ENCODE measurements at regions not wholly inside any gene's neighbourhood (a gene's known extent, or its start where the extent isn't known, plus 50 kb on each side); places are given as distances from the start of the nearest gene placed in this dataset.
"Not testable (repeated sequence)": the region's sequence is repeated elsewhere in the genome, so short reads cannot be mapped to it uniquely, and the experiment has no call there.

GRCh38 chr20:53833333-53834061 is 236.9 kb downstream of the BCAS1 start:
- DNase-seq: no peak

- DNase-seq: no peak
Measured at GRCh38 chr20:53832499-53832898, 237.9 kb downstream of the BCAS1 start.

DNA sequence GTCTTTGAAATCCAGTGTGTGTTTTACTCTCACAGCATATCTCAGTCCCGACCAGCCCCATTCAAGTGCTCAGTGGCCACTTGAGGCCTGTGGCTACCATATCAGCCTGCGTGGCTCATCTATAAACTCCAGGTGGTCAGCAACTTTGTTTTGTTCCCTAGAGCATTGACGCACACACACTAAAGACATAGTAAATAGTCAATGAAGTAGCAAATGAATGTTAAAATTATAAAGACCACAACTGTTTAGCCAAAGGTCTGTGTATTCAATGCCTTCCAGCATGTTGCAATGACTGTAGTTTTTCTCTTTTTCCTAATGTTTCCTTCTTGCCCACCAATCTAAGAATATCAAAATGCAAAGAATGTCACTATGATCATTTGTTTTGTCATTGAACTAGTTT is 238.2 kb upstream of the ZNF217 start:
- DNase-seq: no peak

GRCh38 chr20:53831228-53831627 is 237.6 kb upstream of the ZNF217 start:
- no peak for DNase-seq

GRCh38 chr20:53829724-53830521 is 236.3 kb upstream of the ZNF217 start:
- DNase-seq: no peak

DNA sequence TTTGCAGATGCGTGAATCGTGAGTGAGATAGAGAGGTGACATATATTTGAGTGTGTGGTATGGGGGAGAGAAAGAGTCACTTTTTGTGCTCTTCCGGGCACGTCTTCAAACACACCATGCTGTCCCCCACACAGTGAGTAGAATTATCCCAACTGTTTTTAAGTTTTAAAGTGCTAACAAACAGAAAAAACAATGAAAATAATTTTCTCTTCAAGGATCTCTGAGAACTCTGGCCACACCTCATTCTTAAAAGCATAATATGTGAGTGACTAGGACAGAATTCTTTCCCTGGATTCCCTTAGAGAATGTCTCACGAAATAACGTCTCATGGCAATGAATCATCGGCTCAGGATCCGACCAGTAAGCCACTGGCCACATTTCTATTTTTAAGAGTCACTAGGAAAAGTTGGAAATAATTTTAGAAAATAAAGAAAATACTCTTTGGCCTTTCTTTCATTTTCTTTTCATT is 235.7 kb upstream of the ZNF217 start:
- no peak for DNase-seq

DNA sequence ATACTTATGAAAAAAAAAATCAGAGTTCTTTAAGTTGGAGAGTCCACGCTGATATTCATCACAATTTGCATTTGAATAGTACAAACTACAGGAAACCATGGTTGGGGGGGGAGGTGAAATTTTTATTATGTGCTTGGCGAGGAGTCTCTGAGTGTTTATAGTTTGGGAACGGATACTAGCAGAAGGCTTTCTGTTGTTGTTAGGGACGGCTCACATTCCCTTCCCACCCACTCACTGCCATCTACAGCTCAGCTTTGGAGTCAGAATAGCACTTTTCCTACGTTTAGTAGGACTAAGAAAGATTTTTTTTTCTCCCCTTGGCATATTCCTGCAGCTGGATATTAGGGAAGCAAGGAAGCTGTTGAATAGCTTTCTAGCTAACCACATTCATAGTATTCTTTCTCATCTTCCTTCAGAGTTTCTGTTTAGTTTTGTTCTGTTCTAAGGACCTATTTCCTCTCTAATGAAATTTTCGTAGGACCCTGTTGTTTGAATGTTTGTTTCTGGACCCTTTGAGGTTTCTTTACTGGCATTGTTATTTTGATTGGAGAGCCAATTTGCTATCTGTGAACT is 235.1 kb upstream of the ZNF217 start:
- no peak for DNase-seq

DNA sequence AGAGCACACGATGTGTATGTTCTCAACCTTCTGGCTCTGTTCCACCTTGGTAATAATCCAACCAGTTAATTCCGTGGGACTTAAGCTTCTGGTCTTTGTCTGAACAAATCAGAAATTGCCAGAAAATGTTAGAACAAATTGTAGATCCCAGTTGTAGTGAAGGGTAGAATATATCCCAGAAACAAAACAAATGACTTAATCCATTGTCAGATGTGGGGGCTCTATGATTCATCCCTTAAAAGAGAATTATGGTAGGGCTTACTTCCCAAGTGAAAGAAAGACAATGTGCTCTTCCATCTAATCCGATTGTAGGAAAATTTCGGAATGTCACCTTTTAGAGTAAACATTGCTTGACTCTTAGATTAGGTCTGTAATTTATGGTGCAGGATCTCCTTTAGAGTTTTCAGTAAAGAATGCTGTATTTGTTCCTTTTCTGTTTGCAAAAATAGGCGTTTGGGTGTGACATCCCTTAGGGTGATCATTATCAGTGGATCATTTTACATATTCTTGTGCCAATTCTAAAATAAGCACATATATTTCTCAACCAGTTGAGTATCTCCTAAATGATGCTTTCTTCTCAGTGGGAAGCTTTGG is 234.5 kb upstream of the ZNF217 start:
- no peak for DNase-seq

GRCh38 chr20:53827292-53828087 is 233.9 kb upstream of the ZNF217 start:
- no peak for DNase-seq

DNA sequence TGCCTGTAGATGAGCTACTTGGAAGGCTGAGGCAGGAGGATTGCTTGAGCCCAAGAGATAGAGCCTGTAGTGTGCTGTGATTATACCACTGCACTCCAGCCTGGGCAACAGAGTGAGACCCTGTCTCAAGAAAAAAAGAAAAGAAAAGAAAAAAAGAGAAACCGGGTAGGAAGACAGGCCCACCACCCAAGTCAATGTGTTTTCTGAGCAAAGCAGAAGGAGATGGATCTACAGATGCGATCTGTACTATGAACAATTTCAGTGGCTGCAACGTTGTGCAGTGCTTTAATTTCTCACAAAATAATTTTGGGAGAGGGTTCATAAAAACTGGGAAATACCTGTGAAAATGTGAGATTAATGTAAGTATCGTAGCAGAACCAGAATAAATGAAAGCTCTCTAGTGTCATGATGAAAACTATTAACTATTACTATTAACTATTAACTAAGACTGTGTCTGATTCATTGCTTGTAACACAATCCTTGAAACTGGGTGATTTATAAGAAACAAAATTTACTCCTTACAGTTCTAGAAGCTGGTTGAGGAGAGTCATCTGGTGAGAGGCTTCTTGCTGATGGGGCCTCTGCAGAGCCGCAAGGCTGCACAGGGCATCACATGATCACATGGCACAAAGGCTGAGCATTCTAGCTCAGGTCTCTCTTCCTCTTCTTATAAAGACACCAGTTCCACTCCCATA is 233.1 kb upstream of the ZNF217 start:
- no peak for DNase-seq

GRCh38 chr20:53826090-53826489 is 232.5 kb upstream of the ZNF217 start:
- DNase-seq: no peak

- DNase-seq: no peak
Measured at GRCh38 chr20:53825282-53825681, 231.6 kb upstream of the ZNF217 start.

DNA sequence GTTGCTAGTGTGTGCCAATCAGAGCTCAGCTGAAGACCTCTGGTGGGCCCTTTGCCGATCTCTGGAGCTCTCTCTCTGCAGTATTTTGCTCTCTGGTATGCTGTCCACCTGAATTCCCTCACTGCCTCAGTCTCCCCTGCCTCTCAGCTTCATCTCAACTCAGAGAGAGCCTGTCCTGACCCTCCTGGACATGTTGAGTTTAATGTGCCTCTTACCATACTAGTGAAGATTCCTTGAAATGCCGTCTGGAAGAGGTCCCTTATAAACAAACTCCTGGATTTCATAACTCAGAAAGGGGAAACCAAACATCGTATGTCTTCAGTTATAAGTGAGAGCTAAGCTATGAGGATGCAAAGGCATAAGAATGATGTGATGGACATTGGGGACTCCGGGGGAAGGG is 231.1 kb upstream of the ZNF217 start:
- no peak for DNase-seq

DNA sequence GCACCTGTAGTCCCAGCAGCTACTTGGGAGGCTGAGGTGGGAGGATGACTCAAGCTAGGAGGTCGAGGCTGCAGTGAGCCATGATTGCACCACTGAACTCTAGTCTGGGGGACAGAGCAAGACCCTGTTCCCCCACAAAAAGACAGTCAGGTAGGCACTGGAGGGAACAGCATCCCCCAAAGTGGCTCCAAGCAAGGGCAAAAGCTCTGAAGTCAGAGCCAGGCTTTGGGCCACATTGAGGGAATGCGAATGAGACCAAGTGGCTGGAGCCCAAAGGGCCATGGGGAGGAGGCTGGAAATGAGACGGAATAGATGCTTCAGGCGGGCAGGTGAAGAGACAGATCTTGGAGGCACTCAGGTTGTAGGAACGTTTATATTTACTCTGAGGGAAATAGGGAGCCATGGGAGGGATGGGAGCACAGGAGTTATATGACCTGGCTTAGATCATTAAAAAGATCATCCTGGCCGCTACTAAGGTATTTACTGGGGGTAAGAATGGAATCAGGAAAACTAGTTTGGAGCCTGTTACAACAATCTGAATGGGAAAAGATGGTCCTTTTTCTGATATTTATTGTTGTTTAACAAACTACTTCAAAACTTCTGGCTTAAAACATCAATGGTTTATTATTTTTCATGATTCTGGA is 229.6 kb upstream of the ZNF217 start:
- no peak for DNase-seq

GRCh38 chr20:53822534-53822933 is 228.9 kb upstream of the ZNF217 start:
- no peak for DNase-seq

GRCh38 chr20:53819973-53820451 is 226.4 kb upstream of the ZNF217 start:
- no peak for DNase-seq

- DNase-seq: no peak
Measured at GRCh38 chr20:53818457-53819177, 225.0 kb upstream of the ZNF217 start.

GRCh38 chr20:53817513-53817912 is 223.9 kb upstream of the ZNF217 start:
- DNase-seq: not testable (repeated sequence)

GRCh38 chr20:53816872-53817398 is 223.3 kb upstream of the ZNF217 start:
- DNase-seq: no peak

GRCh38 chr20:53815509-53815908 is 221.9 kb upstream of the ZNF217 start:
- DNase-seq: no peak
